Urinary bladder (tissue), 3 donors: ENCODE measurements at regions not wholly inside any gene's neighbourhood (a gene's known extent, or its start where the extent isn't known, plus 50 kb on each side); places are given as distances from the start of the nearest gene placed in this dataset.
"Not testable (repeated sequence)": the region's sequence is repeated elsewhere in the genome, so short reads cannot be mapped to it uniquely, and the experiment has no call there.

Experiments used
- DNase-seq: peaks from one replicate; pipeline ENCODE4 v3.0.0-alpha.2; 2015; ENCODE audit errors: extremely low spot score
- H3K27ac ChIP-seq: one replicate; pipeline ENCODE4 v1.5.1; 2013; ENCODE audit warnings: low read depth, mild to moderate bottlenecking, moderate library complexity
- H3K36me3 ChIP-seq: one replicate; pipeline ENCODE4 v1.6.1; 2013; ENCODE audit warnings: mild to moderate bottlenecking, moderate library complexity; ENCODE audit not compliant: insufficient read depth
- H3K4me1 ChIP-seq: one replicate; pipeline ENCODE4 v1.6.1; 2013; ENCODE audit warnings: mild to moderate bottlenecking, moderate library complexity; ENCODE audit not compliant: insufficient read depth
- H3K4me3 ChIP-seq: one replicate; pipeline ENCODE4 v1.5.1; 2013; ENCODE audit warnings: low read depth, low read length
- WGBS: extraction: QIAGEN DNeasy Blood & Tissue Kit; methylation state at CpG from one replicate; pipeline ENCODE4 v1.1.7; 2013; 5-methylcytosine and 5-hydroxymethylcytosine counted together
- donor health status: healthy with polysubstance abuse.
- donor health status: healthy.

DNA sequence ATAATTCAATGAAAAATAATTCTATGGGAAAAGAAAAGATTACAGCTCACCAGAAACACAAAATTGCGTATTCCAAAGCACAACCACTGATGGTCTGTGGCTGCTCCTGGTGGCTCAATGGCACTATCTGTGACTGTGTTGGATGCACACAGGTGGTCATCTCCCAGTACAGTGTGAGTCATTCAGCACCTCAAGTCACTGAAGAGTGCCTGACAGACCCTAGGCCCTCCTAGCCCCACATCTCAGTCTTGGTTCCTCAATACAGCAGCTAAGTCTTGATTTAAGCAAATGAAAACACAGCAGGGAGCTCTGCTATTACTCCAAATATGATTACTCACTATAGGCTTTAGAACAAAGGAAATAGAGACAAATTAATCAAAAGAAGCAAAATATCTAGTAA lies 233.4 kb upstream of the FRG1 start:
- not testable (repeated sequence) for H3K4me3 ChIP-seq, H3K36me3 ChIP-seq, DNase-seq, H3K4me1 ChIP-seq, H3K27ac ChIP-seq
- WGBS, result 95% methylated on average over 1 of the region's 1 CpG

DNA sequence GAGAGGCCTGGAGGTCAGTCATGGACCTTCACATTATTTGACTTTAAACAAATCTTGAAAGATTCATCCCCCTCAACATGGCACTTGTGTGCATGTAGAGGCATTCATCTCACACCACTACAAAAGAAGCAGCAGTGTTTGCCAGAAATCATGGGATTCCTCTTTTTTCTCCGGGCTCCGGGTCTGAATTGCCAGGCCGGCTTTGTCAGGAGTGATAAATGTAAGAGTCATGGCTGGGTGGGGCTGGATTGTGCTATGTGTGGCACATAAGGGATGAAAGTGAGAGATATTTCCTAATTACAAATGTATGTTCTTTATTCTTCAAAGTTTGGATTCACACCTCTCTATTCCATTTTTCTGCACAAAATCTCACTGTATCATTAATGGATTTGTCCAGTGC lies 228.7 kb upstream of the FRG1 start:
- not testable (repeated sequence) for H3K27ac ChIP-seq, DNase-seq, H3K4me3 ChIP-seq, H3K4me1 ChIP-seq, H3K36me3 ChIP-seq
- WGBS, result 90% methylated on average over 3 of the region's 3 CpGs

DNA sequence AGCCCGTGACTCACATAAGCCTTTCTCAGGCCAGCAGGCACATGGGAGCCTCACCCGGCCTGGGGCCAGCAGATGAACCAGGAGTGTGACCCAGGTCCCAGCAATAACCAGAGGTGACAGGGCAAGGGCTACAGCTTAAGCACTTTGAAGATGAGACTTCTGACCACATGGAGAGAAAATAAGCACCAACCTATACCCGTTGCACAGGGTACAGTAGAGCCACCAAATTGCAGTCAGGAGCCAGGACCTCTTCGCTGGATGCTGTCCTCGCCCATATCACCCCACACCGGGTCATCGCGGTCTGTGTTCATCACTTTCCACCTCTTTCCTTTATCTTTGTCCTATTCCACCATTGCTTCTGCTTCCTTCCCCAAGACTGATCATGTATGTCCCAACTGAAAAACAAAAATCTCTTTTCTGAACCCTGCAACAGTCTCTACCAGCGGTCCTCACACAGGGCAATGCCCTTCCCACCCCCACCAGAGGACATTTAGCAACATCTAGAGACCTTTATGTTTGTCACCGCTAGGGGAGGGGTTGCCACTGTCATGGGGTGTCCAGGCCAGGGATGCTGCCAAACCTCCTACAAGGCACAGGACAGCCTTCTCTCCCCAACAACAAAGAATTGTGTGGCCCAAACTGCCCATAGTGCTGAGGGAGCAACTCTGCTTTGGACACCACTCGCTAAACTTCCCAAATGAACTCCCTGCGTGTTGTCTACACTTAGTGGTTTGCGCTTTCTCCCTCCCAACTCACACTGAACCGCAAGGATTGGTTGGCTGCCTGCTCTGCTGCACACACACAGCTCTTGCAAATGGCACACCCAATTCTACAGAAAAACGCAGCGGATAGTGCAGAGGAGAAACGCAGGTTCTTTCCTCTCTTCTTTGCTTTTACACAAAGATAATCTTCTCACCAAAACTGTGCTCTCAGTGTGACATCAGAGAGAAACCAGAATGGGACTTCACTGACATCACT lies 219.4 kb upstream of the FRG1 start:
- H3K4me1 ChIP-seq, H3K36me3 ChIP-seq, H3K4me3 ChIP-seq, H3K27ac ChIP-seq, DNase-seq: not testable (repeated sequence)
- WGBS, result 83% methylated on average over 17 of the region's 17 CpGs

DNA sequence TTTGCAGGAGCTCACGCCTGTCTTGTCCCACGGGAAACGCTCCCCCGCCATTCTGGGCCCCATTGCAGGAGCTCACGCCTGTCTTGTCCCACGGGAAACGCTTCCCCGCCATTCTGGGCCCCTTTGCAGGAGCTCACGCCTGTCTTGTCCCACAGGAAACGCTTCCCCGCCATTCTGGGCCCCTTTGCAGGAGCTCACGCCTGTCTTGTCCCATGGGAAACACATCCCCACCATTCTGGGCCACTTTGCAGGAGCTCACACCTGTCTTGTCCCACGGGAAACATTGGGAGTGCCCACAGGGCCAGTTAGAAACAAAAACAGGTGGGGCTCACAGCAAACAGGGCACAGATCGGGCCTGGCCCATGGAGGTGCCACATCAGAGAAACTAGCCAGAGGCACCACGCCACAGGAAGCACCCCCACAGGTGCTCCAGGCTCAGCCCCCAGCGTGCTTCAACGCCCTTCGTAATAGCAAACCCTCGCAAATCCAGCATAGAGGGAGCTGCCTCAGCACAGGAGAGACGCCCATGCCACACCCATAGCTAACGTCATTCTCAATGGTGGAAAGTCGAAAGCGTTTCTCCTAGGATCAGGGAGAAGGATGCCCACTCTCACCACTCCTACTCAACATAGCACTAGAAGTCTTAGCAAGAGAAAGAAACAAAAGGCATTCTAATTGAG lies 218.2 kb upstream of the FRG1 start:
- H3K36me3 ChIP-seq, H3K4me1 ChIP-seq, DNase-seq, H3K27ac ChIP-seq, H3K4me3 ChIP-seq: not testable (repeated sequence)
- 69% methylated on average over 18 of the region's 23 CpGs for WGBS

DNA sequence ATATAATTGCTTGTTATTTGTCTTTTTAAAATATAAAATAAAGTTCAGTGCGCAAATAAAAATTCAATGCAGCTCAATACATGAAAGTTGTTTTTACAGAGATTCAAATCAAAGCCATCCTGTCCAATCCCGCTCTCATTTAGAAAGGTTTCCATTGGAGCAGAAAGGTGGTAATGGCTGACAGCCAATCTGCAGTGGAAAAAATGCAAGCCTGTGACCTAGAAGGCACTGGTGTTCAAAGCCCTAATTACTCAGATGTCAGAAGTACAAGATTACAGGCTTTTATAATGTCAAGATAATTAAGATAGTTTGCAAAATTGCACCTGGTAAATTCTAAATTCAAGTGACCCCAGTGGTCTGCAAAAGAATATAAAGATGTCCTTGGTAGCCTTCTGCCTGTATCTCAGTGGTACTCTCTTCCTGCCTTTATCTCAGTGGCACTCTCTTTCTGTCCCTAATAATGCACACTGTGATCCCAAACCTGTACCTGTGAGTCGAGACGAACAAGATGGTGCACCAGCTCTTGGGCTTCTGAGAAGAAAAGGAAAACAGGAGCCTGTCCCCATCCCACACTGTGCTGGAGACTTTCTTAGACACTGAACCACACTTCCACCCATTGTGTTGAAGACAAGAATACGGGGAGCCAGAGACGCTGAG lies 212.6 kb upstream of the FRG1 start:
- H3K27ac ChIP-seq, DNase-seq, H3K4me3 ChIP-seq, H3K36me3 ChIP-seq, H3K4me1 ChIP-seq: not testable (repeated sequence)
- 69% methylated on average over 4 of the region's 6 CpGs for WGBS

DNA sequence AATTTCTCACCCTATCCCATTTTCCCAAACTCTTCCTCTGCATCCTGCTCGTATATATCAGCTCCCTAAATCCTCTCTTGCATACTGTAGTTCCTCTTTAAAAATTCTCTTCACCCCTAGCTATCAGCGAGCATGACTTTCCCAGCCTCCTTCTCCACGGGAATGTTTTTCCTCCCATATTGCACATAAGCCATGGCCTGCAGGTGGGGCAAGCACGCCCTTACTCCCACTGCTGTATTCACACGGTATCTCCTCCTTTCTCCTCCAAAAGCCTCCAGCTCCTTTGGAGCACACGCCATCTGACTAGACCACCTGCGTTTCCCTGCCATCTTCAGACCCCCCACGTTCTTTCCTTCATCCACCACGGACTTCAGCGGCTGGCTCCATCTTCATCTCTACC lies 208.7 kb upstream of the FRG1 start:
- DNase-seq, H3K36me3 ChIP-seq, H3K4me3 ChIP-seq, H3K27ac ChIP-seq, H3K4me1 ChIP-seq: not testable (repeated sequence)
- WGBS, result 85% methylated on average over 10 of the region's 10 CpGs

DNA sequence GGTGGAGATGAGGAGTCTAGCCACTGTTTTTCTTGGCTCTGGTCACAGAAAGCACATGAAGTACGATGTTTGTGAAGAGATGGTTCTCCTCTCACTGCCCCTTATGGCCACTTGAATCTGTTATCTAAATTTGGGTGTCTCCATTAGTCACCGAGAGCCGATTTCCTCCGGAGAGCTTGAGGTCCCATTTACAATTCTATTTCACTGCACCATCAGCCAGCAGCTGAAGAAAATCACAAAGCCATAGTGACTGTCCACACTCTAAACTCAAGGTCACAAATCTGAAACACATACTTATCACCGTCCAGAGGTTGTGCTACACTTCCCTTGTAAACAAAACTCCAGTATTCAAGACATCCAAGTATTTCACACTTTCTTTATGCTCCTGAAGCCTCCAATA lies 207.2 kb upstream of the FRG1 start:
- whole genome bisulfite sequencing, result 87% methylated on average over 5 of the region's 5 CpGs
- H3K27ac ChIP-seq, H3K36me3 ChIP-seq, DNase-seq, H3K4me3 ChIP-seq, H3K4me1 ChIP-seq: not testable (repeated sequence)

DNA sequence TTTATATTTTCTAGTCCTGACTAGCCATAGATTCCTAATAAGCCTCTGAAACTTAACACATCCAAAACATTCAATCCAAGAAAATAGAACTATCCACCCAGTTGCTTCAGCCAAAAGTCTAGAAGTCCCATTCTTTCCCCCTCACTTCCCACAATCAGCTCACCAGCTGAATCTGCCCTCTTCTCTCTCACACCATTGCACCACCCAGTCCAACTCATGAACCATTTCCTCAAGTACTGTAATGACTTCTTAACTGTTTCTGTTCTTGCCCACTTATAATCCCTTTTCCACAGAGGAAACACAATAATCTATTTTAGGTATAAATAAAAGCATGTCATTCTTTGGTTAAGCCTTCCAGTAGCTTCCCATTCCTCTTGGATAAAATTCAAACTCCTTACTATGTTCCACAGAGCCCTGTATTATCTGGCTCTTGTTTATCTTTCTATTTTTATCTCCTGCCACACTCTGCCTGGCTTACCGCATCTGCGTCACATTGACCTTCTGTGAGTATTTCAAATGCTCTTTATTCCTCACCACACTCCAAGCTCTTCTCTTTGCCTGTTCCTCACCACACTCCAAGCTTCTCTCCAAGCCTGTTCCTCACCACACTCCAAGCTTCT lies 205.9 kb upstream of the FRG1 start:
- H3K4me3 ChIP-seq, H3K36me3 ChIP-seq, DNase-seq, H3K27ac ChIP-seq, H3K4me1 ChIP-seq: not testable (repeated sequence)
- 17% methylated on average over 2 of the region's 2 CpGs for WGBS

DNA sequence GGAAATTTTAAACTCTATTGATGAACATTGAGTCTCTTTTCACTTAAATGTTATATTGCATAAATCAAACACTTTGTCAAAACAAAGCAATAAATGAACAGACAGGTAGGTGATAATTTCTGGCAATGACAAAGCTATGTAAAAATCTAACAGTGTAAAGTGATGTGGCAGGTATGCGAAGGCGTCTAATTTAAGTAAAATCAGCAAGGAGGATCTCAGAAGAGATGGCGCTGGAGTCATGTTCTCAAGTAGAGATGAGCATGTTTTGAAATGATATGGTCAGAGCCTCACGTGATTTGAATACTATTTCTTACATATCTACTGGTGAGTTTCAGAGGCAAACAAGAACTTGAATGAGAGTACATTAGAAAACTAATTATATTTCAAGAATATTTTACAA lies 204.0 kb upstream of the FRG1 start:
- DNase-seq, H3K4me1 ChIP-seq, H3K4me3 ChIP-seq, H3K36me3 ChIP-seq, H3K27ac ChIP-seq: not testable (repeated sequence)
- WGBS, result 97% methylated on average over 4 of the region's 4 CpGs

DNA sequence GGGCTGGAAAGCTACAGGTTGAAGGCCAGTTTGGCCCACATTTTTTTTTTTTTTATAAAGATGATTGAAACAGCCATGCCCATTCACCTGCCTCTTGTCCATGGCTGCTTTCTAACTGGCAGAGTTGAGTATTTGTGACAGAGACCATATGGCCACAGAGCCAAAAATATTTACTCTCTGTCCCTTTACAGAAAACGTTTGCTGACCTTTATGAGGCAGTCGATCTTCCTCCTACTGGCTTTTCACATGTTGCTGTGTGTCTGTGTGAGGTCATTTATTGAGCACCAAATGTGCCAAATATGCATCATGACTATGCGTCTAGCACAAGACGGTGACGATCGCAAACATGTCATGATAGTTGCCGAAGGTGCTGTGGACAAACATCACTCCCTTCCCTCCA lies 200.6 kb upstream of the FRG1 start:
- H3K36me3 ChIP-seq, H3K4me3 ChIP-seq, H3K4me1 ChIP-seq, DNase-seq, H3K27ac ChIP-seq: not testable (repeated sequence)
- 67% methylated on average over 7 of the region's 7 CpGs for WGBS

DNA sequence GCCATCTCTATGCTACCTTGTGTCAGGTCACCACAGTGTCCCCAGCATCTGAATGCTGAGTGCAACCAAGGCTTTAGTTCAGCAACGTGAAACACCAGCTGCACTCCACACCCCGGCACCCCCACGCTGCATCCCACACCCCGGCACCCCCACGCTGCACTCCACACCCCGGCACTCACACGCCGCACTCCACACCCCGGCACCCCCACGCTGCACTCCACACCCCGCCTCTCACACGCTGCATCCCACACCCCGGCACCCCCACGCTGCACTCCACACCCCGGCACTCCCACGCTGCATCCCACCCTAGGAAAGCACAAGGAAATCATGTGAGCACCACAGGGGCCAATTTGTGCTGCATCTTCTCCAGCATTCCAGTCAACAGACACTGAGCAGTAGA lies 199.8 kb upstream of the FRG1 start:
- 91% methylated on average over 16 of the region's 16 CpGs for WGBS
- no peaks in the 10 kb centered on the region for H3K4me1 ChIP-seq
- no peaks in the 10 kb centered on the region for H3K36me3 ChIP-seq
- DNase-seq, result no peak
- no peak overlapping the region for H3K4me3 ChIP-seq
- no peak overlapping the region for H3K27ac ChIP-seq

DNA sequence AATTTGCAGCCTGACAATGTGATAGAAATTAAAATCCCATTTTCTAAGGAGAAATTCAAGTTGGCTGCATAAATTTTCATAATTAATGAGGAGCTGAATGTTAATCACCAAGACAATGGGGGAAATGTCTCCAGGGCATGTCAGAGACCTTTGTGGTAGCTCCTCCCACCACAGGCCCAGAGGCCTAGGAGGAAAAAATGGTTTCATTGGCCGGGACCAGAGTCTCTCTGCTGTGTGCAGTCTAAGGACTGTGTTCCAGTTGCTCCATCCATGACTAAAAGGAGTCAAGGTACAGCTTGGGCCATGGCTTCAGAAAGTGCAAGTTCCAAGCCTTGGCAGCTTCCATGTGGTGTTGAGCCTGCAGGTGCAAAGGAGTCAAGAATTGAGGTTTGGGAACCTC lies 187.6 kb upstream of the FRG1 start:
- H3K4me1 ChIP-seq, H3K27ac ChIP-seq, H3K36me3 ChIP-seq, H3K4me3 ChIP-seq, DNase-seq: not testable (repeated sequence)
- WGBS, result 75% methylated on average over 1 of the region's 1 CpG

DNA sequence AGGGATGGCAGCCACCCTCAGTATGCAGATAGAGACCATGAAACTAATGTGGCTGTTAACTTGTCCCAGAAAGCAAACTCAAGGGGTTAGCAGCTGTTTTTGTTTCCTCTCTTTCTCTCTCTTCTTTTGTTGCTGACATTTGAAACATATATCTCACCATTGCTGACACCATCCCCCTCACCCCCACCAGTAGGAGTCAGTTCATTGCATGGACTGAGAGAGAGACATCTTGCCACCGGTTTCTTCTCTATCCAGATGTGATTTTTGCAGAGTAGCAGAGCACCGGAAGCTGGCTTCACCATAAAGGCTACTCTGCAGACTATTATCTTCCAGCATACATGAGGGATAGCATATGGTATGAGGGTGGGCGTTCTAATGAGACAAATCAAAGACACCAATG lies 177.1 kb upstream of the FRG1 start:
- H3K4me1 ChIP-seq, result no peaks in the 10 kb centered on the region
- H3K36me3 ChIP-seq, result no peaks in the 10 kb centered on the region
- WGBS, result 57% methylated on average over 3 of the region's 3 CpGs
- DNase-seq, result no peak
- no peak overlapping the region for H3K4me3 ChIP-seq
- no peak overlapping the region for H3K27ac ChIP-seq
